Suprapubic skin (tissue), 4 donors: ENCODE measurements at regions not wholly inside any gene's neighbourhood (a gene's known extent, or its start where the extent isn't known, plus 50 kb on each side); places are given as distances from the start of the nearest gene placed in this dataset.

Source experiments
- DNase-seq, 2 donors: peaks; one replicate each; pipeline ENCODE4 v3.0.0-alpha.2; 2019; ENCODE audit warnings: low spot score in 2 of 2
- H3K27ac ChIP-seq: fragments of 200-600 bp; sonication (generic); one replicate; pipeline ENCODE4 v1.5.1; 2019
- H3K27me3 ChIP-seq: fragments of 200-600 bp; sonication (generic); one replicate; pipeline ENCODE4 v1.5.1; 2019
- H3K36me3 ChIP-seq: fragments of 200-600 bp; sonication (generic); one replicate; pipeline ENCODE4 v1.5.1; 2019
- H3K4me1 ChIP-seq: fragments of 200-600 bp; sonication (generic); one replicate; pipeline ENCODE4 v1.5.1; 2019
- H3K4me3 ChIP-seq: fragments of 200-600 bp; sonication (generic); one replicate; pipeline ENCODE4 v1.5.1; 2019; ENCODE audit warnings: mild to moderate bottlenecking
- H3K9me3 ChIP-seq: fragments of 200-600 bp; sonication (generic); one replicate; pipeline ENCODE4 v1.5.1; 2019
- EP300 ChIP-seq: sonication (generic); formaldehyde crosslinking; IDR thresholded peaks from one replicate; pipeline ENCODE4 v1.6.1; 2017; ENCODE audit warnings: antibody characterized with exemption
- POLR2A ChIP-seq, 2 donors: fragments of 450-650 bp; IDR thresholded peaks; one replicate each; pipeline ENCODE4 v1.6.1; 2017; ENCODE audit warnings: antibody characterized with exemption in 2 of 2, mild to moderate bottlenecking in 2 of 2, moderate library complexity in 2 of 2
- POLR2AphosphoS5 ChIP-seq, 3 donors: sonication (generic); formaldehyde crosslinking; IDR thresholded peaks; one replicate each; pipeline ENCODE4 v1.6.1; 2017; ENCODE audit warnings: antibody characterized with exemption in 3 of 3
- WGBS: methylation state at CpG from one replicate; pipeline ENCODE4 v1.1.5; 2018; 5-methylcytosine and 5-hydroxymethylcytosine counted together
- TF ChIP-seq, protein P1 (sequence below), 2 donors: fragments of 200-600 bp in 1 of 2; fragments of 450-650 bp in 1 of 2; sonication (generic) in 1 of 2; IDR thresholded peaks; one replicate each; pipeline ENCODE4 v1.5.1; 2016 to 2019; ENCODE audit warnings: antibody characterized with exemption in 2 of 2, mild to moderate bottlenecking in 1 of 2, moderate library complexity in 1 of 2

GRCh38 chr21:23660560-23660959, 1946.7 kb downstream of the MRPL39 start:
- Histone ChIP-seq H3K36me3 (no peaks in the 10 kb centered on the region), H3K4me3 (no peak overlapping the region), H3K4me1 (no peaks in the 10 kb centered on the region), H3K9me3 (no peaks in the 10 kb centered on the region), H3K27ac (no peak overlapping the region), H3K27me3 (no peaks in the 10 kb centered on the region)
- TF ChIP-seq, protein P1, sequence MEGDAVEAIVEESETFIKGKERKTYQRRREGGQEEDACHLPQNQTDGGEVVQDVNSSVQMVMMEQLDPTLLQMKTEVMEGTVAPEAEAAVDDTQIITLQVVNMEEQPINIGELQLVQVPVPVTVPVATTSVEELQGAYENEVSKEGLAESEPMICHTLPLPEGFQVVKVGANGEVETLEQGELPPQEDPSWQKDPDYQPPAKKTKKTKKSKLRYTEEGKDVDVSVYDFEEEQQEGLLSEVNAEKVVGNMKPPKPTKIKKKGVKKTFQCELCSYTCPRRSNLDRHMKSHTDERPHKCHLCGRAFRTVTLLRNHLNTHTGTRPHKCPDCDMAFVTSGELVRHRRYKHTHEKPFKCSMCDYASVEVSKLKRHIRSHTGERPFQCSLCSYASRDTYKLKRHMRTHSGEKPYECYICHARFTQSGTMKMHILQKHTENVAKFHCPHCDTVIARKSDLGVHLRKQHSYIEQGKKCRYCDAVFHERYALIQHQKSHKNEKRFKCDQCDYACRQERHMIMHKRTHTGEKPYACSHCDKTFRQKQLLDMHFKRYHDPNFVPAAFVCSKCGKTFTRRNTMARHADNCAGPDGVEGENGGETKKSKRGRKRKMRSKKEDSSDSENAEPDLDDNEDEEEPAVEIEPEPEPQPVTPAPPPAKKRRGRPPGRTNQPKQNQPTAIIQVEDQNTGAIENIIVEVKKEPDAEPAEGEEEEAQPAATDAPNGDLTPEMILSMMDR (IDR thresholded peaks at IDR 0.05), result no peak
- no peak for TF ChIP-seq EP300
- no peak for TF ChIP-seq POLR2AphosphoS5 (IDR thresholded peaks at IDR 0.05)
- no peak for TF ChIP-seq POLR2A (IDR thresholded peaks at IDR 0.05)
- no peak for DNase-seq
- 80% methylated on average over 3 of the region's 3 CpGs for WGBS

DNA sequence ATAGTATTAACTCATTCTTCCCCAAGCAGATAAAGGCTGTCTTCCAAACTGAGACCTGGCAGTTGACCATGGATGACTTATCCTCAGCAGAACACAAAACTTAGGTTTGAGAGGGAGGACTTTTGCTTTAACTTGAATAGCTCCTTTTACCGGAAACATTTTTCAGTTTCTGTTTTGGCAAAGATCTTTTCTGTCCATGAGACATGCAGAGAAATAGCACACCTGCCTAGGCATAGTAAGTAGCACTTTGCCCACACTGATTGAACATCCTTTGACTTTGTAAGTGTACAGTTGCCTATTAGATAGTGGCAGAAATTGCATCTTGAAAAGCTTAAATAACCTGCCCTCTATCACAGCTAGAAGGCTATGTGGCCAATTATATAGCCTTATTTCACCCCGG, 1962.5 kb downstream of the MRPL39 start:
- no peak overlapping the region for H3K27ac ChIP-seq
- H3K36me3 ChIP-seq, result no peaks in the 10 kb centered on the region
- H3K27me3 ChIP-seq, result no peaks in the 10 kb centered on the region
- no peaks in the 10 kb centered on the region for H3K9me3 ChIP-seq
- TF ChIP-seq, protein P1 (IDR thresholded peaks at IDR 0.05), result no peak
- TF ChIP-seq EP300 (no peak), POLR2AphosphoS5 (IDR thresholded peaks at IDR 0.05) (no peak), POLR2A (IDR thresholded peaks at IDR 0.05) (no peak)
- H3K4me1 ChIP-seq, result no peaks in the 10 kb centered on the region
- no peak overlapping the region for H3K4me3 ChIP-seq
- 83% methylated on average over 2 of the region's 2 CpGs for WGBS
- no peak for DNase-seq

GRCh38 chr21:23639721-23640120, 1967.6 kb downstream of the MRPL39 start:
- H3K4me3 ChIP-seq, result no peak overlapping the region
- H3K9me3 ChIP-seq, result no peaks in the 10 kb centered on the region
- H3K36me3 ChIP-seq, result no peaks in the 10 kb centered on the region
- H3K27ac ChIP-seq, result no peak overlapping the region
- WGBS, result 81% methylated on average over 2 of the region's 2 CpGs
- TF ChIP-seq POLR2A (IDR thresholded peaks at IDR 0.05) (no peak), POLR2AphosphoS5 (IDR thresholded peaks at IDR 0.05) (no peak), EP300 (no peak)
- TF ChIP-seq, protein P1 (IDR thresholded peaks at IDR 0.05), result no peak
- DNase-seq, result no peak
- H3K4me1 ChIP-seq, result no peaks in the 10 kb centered on the region
- H3K27me3 ChIP-seq, result no peaks in the 10 kb centered on the region

DNA sequence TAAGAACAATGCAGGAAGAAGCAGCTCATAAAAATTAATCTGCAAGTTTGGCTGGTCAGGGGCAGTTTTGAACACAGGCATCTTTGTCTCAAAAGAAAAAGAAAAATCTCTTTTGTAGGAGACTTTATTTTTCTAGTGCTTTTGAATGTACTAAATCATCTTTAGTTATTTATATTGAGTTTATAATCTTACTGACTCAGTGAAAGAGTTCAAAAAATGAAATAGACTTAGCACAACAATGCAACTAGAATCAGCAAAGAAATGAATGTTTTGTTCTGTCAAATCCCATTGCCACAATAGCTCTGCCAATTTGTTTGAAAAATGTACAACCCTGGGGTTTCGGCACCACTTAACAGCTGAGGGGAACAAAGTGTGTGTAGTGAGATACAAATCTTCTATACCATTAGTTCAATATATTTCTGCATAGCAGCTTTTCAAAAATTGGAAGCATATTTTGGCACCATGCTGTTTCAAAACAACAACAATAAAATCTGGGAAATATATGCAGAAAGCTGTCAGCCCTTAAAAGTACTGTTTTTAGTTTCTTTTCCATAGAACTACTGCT, 1969.1 kb downstream of the MRPL39 start:
- Histone ChIP-seq H3K4me3 (no peak overlapping the region), H3K9me3 (no peaks in the 10 kb centered on the region), H3K27ac (no peak overlapping the region), H3K36me3 (no peaks in the 10 kb centered on the region), H3K27me3 (no peaks in the 10 kb centered on the region), H3K4me1 (no peaks in the 10 kb centered on the region)
- WGBS, result 70% methylated on average over 1 of the region's 1 CpG
- DNase-seq, result no peak
- no peak for TF ChIP-seq POLR2A (IDR thresholded peaks at IDR 0.05)

GRCh38 chr21:23633447-23633940, 1973.8 kb downstream of the MRPL39 start:
- H3K9me3 ChIP-seq, result no peaks in the 10 kb centered on the region
- H3K4me3 ChIP-seq, result no peak overlapping the region
- TF ChIP-seq, protein P1 (IDR thresholded peaks at IDR 0.05), result no peak
- TF ChIP-seq POLR2AphosphoS5 (IDR thresholded peaks at IDR 0.05), result no peak
- TF ChIP-seq EP300, result no peak
- TF ChIP-seq POLR2A (IDR thresholded peaks at IDR 0.05), result no peak
- WGBS, result 66% methylated on average over 5 of the region's 5 CpGs
- H3K36me3 ChIP-seq, result no peaks in the 10 kb centered on the region
- H3K4me1 ChIP-seq, result no peaks in the 10 kb centered on the region
- no peak for DNase-seq
- H3K27ac ChIP-seq, result no peak overlapping the region
- no peaks in the 10 kb centered on the region for H3K27me3 ChIP-seq

DNA sequence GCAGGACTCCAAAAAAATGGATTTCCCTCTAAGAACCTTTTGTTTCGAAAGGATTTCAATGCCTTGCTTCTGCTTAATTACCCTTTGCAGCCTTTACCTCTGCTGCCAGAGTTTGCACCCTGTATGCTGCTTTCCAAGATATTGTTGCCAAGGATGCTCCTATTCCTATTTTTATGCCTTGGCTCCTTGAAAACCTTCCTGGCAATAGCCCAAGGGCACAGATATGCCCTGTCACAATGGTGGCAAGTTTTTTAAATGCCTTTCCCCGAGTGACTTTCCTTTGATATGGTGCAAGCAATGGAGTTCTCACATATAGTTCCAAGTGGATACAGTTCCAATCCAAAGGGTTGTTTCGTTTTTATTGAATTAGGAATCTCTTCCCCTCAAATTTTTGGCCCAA, 1983.0 kb downstream of the MRPL39 start:
- peaks cover 4% of the 10 kb centered on the region for H3K9me3 ChIP-seq
- no peak overlapping the region for H3K4me3 ChIP-seq
- DNase-seq, result no peak
- no peak for TF ChIP-seq POLR2A (IDR thresholded peaks at IDR 0.05)
- no peak for TF ChIP-seq EP300
- TF ChIP-seq, protein P1 (IDR thresholded peaks at IDR 0.05), result no peak
- no peak for TF ChIP-seq POLR2AphosphoS5 (IDR thresholded peaks at IDR 0.05)
- H3K27me3 ChIP-seq, result no peaks in the 10 kb centered on the region
- no peaks in the 10 kb centered on the region for H3K36me3 ChIP-seq
- 53% methylated on average over 3 of the region's 3 CpGs for WGBS
- no peak overlapping the region for H3K27ac ChIP-seq
- no peaks in the 10 kb centered on the region for H3K4me1 ChIP-seq
